COLO668 (cell line): ENCODE measurements at regions not wholly inside any gene's neighbourhood (a gene's known extent, or its start where the extent isn't known, plus 50 kb on each side); places are given as distances from the start of the nearest gene placed in this dataset.
"Not testable (repeated sequence)": the region's sequence is repeated elsewhere in the genome, so short reads cannot be mapped to it uniquely, and the experiment has no call there.

Experiments
- DNase-seq: peaks from one replicate; lab custom pipeline; 2025; ENCODE audit not compliant: unreplicated experiment; lab: John Stamatoyannopoulos, UW

DNA sequence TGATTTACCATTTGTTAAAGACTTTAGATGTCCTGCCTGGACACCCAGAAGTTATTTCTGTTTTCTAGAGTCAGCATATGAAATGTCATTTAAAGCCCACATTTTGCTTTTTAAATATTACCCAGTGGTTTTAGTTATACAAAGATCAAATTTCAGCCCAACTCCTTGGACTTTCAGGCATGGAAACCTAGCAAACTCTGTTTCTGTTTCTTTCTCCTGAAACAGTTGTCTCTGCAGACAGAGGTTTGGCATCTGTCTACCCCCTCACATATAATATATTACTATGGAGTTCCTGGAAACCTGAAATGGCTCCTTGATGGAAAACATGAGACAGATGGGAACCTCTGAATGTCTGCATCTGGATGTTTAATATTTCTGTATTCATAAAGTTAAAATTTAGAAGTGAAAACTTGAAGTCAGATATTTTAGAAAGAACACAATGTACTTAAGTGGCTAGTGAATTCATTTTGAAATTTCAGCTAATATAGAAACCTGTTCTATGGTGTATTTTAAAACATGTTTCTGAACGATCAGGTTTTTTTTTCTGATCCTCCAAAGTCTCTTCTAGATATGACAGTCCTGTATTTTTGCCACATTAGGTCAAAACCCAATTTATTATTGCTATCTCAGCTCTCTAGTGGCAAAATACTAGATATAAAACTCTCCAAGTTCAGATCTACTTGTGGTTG lies 743.3 kb downstream of the CD109 start:
- DNase-seq = no peak

DNA sequence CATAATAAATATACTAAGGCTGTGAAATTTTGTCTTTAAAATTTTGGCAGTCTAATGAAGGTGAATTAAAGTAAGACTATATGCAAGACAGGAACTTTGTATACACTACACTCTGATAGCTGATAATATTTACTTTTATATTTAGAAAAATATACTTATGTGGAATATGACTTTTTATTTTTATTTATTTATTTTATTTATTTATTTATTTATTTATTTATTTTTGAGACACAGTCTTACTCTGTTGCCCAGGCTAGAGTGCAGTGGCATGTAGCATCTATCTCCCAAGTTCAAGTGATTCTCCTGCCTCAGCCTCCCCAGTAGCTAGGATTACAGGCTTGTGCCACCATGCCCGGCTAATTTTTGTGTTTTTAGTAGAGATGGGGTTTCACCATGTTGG lies 742.4 kb downstream of the CD109 start:
- DNase-seq = not testable (repeated sequence)

DNA sequence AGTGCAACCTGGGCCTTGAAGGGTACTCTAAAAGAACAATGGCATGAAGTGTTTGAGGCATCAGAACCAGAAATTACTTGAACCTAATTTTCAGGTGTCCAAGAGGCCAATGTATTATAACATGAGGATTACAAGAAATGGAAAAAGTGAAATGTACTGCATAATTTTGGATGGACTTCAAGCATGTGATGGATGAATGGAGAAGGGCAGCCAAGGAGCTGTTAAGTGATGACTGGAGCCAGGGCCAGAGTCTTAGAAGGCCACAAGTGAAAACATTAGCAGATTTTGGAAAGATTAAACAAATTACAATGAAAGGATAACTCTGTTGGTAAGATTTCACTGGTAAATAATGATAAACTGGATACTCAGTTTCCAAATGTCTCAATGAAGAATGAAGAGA lies 738.2 kb downstream of the CD109 start:
- DNase-seq = no peak

DNA sequence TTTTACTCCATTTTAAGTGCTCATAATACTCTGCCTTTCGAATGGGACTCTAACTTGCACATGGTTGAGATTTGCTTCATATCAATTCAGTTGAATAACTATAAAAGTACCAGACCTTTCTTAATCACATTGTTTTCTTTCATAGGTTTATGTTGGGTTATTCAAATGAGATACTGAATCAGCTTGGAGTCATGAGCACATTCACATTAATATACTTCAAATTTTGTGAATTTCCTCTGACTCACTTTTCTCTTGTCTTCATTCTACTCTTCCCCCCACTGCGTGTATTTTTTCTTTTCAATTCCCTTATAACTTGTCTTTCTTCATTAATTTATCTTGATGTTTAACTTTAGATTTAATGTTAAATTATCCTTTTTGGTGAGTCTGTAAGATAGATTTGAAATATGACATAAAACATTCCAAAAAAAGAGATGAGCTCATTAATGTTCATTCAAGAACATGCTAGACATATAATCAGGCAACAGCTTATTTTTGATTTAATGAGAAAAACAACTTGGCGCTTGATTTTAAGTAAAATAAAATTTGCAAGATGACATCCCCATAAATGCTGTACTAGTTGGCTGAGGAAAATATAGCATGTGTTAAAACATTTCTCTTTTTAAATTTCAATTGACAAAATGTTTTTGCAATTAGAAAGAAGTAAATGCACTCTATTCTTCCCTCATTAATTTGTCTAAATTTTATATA lies 736.0 kb downstream of the CD109 start:
- DNase-seq = no peak

DNA sequence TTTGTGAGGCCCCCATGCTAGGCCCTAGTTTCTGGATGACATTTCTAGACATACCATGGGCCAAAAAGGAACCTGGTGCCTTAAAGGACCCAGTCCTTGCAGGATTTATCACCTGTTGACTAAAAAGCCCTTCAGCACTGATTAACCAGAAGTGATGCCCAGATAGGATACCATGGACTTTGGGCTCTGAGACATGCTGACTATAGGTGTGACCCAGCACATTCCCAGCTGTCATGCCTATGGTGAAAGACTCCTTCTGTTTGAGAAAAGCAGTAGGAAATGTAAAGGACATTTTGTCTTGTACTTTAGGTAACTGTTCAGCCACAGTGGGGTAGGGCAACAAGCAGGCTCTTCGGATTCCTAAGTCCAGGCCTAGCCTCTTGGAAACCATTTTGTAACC lies 724.2 kb downstream of the CD109 start:
- no peak for DNase-seq

DNA sequence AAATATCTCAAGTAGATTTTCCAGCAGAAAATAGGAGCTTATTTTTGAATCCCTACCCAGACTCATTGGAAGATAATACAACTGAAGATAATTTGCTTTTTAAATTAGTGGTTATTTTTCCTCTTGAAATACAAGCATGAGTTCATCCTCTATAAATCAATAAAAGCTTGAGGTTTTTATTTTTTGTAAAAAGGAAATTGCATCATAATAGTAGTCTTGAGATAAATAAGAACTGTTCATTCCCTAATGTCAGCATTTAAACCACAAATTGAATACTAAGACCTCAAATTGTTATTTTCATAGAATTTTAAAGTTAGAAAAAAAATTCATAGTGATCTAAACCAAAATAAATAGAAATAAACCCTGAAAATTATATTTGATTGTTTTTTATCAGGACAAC lies 719.1 kb downstream of the CD109 start:
- no peak for DNase-seq

DNA sequence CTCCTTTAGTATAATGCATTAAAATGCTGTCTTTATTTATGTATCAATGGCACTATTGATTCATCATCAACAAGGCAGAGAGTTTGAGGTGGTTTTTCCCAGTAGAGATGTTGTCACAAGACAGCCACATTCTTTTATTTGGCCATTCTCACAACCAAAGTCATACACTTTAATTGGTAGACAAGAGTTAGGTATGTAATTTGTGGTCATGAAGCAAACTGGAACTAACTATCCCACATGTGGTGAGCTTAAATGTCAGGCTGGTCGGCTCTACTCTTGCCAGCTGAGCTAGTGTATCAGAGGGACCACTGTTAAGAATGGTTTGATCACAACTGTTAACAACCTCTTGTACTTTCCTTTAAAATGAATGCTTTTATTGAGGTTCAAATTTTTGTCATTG lies 714.6 kb downstream of the CD109 start:
- DNase-seq = no peak

DNA sequence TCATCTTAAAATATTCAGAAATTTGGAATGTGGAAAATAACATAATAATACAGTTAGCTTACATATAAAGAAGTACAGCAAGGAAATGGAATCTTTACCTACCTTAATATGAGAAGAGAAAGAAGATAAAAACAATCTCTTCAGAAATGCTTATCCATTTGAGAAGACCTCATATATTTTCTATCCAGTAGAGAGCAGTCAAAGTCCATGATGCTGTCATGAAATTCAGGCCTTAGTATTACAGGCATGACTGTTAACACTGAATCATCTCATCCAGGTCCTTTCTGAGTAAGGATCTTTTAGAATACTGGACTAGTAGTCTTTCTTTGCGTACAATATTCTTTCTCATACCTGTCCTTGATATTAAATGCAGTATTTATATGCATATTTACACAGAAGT lies 713.4 kb downstream of the CD109 start:
- no peak for DNase-seq

DNA sequence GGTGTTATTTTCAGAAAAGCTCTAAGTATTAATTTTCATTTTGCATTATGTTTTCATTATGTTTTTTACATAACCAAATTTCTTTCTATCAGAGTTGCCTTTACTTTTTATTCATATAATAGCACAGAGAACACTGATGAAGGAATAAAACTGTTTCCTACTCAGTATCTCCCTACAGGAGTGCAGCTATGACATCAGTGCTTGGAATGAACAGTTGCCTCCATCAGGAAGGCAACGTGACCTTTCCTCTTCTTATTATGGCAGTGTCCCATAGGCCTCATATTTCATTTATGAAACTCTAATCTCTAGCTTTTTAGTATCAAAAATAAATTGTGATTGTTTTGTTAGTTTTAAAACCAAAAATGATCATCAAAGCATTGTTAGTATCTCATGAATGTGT lies 712.8 kb downstream of the CD109 start:
- no peak for DNase-seq

DNA sequence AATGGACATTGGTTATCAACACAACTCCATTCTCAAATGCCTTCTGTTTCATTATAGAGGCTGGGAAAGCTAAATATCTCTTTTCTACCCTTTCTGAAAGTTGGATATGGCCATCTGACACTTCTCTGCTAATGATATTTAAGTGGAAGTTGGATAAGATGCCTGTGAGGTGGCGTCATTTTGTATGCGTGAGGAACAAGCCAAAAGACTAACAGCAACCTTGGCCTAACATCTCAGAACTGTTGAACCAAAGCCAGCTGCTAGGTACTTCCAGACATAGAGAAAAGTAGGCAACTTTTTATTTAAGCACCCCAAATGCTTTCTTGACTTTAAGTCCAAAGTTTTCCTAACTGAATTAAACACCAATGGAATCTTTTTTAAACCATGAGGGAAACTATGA lies 708.4 kb downstream of the CD109 start:
- no peak for DNase-seq

DNA sequence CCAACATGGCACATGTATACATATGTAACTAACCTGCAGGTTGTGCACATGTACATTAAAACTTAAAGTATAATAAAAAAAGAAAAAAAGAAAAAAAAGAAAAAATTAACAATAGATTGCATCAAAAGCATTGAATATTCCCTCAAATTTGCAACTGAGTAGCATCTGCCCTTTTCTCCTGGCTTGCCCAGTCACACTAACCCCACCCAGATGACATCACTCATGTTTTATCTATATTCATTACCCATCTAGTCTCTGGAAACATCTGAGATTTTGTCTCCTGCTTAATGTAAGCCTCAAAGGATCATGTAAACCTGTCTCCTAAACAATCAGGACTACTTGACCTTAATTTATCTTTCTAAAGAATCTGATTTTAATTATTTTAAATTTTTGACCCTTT lies 706.8 kb downstream of the CD109 start:
- DNase-seq = no peak

DNA sequence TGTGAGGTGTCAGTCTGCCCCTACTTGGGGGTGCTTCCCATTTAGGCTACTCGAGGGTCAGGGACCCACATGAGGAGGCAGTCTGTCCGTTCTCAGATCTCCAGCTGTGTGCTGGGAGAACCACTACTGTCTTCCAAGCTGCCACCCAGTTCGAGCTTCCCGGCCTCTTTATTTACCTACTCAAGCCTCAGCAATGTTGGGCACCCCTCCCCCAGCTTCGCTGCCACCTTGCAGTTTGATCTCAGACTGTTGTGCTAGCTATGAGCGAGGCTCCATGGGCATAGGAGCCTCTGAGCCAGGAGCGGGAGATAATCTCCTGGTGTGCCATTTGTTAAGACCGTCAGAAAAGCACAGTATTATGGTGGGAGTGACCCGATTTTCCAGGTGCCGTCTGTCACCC lies 682.4 kb downstream of the CD109 start:
- DNase-seq = not testable (repeated sequence)

DNA sequence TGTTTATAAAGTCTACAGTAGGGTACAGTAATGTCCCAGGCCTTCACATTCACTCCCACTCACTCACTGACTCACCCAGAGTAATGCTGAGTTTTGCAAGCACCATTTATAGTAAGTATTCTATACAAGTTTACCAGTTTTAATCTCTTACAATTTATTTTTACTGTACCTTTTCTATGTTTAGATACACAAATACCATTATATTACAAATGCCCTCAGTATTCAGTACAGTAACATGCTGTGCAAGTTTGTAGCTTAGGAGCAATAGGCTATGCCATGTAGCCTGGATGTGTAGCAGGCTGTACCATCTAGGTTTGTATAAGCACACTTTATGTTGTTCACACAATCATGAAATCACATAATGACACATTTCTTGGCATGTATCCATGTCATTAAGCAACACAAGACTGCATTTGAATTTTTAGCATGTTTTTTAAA lies 673.6 kb downstream of the CD109 start:
- DNase-seq = no peak

DNA sequence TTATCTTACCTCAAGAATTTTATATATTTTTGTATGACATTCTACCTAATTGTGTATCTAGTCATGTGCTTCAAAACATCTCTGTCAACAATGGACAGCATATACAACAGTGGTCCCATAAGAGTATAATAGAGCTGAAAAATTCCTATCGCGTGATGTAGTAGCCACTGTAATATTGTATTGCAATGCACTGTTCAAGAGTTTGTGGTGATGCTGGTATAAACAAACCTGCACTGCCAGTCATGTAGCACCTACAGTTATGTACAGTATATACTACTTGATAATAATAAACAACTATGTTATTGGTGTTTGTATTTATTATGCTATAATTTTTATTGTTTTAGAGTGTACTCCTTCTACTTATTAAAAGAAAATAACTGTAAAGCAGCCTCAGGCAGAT lies 672.7 kb downstream of the CD109 start:
- DNase-seq = no peak

DNA sequence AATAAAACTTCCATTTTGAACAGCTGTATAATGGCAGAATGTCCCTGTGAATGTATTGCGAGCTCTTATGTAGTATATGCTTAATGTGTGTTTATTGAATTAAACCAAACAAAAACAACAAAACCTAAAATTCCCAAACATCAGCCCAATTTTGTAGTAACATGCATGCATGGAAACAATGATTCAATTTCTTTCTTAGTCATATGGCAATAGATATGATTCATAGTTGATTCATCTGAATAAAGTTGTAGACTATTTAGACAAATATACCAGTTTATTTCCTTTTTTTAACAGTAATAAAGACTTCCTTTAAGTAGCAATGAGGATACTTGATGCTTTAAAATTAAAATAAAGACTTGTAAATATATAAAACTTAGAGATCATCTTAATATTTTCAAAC lies 670.6 kb downstream of the CD109 start:
- no peak for DNase-seq

DNA sequence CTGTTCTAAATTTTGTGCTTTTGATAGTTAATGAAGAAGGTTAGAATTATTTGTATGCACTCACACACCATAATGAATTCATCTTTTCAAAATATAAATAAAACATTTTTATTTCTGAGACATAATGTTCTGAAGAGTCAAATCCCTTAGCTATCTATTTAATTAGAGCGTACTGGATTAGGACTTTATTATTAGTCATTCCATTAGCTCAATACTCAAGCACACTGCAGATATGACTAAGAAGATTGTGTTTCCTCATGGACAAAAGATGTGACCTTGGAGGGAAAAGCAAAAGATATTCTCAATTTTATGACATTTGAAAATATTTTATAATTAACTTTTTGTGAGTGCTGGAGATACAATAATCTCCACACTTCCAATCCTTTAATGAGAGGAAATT lies 666.4 kb downstream of the CD109 start:
- DNase-seq = no peak

DNA sequence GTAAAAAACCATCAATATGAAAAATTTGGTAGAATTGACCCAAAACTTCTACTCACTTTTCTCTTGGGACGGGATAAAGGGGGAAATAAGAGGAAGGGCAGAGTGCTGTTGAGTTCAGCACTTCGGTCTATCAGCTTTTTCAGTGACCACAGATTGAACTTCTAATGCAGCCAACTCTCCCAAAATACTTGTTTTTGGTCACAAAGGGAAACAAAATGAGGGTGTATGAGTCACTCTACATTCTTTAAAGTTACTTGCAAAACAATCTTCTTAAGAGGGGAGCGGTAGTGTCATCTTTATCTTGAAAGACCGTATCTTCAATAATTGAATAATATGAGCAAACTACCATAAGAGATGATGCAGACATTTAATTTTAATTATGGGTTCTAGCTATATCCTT lies 661.3 kb downstream of the CD109 start:
- no peak for DNase-seq

DNA sequence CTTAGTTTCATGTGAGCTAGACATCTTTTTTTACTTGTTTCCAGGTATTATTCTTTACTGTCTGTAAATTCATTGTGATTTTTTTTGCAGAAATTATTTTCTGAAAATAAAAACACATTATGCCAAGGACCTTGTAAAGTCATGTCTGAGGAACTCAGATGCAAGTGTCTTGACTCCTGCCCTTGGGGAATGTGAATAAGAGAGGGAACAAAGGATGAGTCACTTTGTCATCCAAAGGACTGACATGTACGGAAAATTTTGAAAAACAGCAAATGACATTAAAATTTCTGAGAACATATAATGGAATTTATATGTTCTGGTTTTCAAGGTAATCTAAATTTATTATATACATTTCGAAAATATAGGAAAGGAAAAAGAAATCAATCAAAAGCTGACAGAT lies 660.4 kb downstream of the CD109 start:
- no peak for DNase-seq

DNA sequence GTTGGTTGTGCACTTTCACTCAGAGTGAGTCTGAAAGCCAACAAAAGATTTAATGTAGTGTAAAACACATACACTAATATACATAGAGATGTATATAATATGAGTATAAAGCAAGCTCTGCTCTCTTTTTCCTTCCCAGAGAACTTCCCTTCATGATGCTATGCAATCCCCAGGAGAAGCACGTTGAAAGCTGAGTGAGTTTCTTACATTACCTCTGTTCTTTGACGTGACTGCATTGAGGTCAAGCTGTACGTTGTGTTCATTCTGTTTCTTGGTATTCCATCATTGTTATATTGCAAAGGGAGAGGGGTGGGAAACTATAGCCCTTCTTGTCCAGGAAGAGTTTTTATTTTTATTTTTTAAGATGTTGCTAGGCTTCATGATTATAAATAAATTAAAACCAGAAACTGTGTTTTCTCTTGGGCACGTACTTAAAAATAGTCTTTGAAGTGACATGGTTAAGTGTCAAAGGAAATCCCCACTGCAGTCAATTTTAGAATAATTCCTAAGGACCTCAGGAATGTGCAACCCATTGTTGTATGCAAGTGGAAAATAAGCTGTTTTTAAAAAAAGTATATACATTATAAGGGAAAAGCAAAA lies 651.0 kb downstream of the CD109 start:
- DNase-seq = no peak

DNA sequence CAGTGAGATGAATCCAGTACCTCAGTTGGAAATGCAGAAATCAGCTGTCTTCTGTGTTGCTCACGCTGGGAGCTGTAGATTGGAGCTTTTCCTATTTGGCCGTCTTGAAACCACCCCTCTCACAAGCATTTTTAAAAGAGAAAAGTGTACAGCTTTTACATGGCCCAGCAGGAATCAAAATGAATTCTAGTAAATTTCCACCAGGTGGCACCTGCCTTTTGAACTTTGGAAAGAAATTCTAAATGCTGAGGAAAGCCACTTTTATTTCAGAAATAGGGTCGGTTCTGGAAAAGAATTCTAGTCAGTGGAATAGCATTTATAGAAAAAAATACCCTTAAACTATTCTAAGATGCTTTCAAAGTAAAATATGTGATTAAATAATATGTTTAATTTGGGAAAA lies 647.8 kb downstream of the CD109 start:
- no peak for DNase-seq

DNA sequence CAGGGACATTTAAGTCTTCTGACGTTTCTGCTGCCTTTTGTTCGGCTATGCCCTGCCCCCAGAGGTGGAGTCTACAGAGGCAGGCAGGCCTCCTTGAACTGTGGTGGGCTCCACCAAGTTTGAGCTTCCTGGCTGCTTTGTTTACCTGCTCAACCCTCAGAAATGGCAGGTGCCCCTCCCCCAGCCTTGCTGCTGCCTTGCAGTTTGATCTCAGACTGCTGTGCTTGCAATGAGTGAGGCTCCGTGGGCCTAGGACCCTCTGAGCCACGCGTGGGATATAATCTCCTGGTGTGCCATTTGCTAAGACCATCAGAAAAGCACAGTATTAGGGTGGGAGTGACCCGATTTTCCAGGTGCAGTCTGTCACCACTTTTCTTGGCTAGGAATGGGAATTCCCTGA lies 647.3 kb downstream of the CD109 start:
- DNase-seq = not testable (repeated sequence)

DNA sequence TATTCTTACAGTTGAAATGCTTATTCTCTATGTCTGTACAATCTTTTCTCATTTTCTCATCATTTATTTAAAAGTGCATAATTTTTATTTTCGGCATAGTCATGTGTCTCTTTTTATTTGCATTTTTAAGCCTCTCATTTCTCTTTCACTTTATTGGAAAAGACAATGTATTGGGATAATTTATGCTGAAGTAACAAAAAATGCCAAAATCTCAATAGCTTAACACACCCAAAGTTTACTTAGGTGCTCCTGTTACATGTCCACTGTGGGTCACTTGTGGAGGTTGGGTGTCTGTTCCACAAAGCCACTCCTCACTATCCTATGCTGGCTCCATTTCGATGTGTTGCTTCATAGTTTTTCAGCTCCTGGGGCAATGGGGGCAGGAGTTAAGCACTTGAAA lies 638.7 kb downstream of the CD109 start:
- DNase-seq = no peak

DNA sequence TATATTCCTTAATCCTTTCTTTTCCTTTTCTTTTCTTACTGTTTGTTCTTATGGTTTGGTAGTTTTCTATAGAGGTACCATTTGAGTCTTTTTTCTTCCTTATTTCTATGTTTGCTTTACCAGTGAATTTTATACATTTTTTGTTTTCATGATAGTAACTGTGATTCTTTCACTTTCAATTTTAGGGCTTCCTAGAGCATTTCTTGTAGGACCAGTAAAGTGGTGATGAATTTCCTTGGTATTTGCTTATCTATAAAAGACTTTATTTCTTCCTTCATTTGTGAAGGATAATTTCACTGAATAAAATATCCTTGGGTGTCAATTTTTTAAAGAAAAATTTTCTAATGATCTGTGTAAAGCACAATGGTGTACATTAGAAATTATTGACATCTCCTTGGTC lies 637.4 kb downstream of the CD109 start:
- no peak for DNase-seq
